CD14-positive monocyte (primary cell): ENCODE measurements at regions not wholly inside any gene's neighbourhood (a gene's known extent, or its start where the extent isn't known, plus 50 kb on each side); places are given as distances from the start of the nearest gene placed in this dataset.

Experiments
- DNase-seq, 3 donors: peaks; one replicate each; pipeline ENCODE4 v3.0.0-alpha.2; 2011 to 2022
- H2AFZ ChIP-seq: 2 replicates; pipeline ENCODE4 v1.6.0; 2012; ENCODE audit warnings: mild to moderate bottlenecking, low read depth, low read length, inconsistent platforms; ENCODE audit not compliant: insufficient read depth, poor library complexity, severe bottlenecking
- H3K27ac ChIP-seq, 2 donors: 1 replicate in 1 of 2; 2 replicates in 1 of 2; pipeline ENCODE4 v1.5.1; 2012 to 2013; ENCODE audit warnings: low read length in 2 of 2, control low read depth in 1 of 2, inconsistent platforms in 1 of 2, low read depth in 1 of 2, mild to moderate bottlenecking in 1 of 2
- H3K27me3 ChIP-seq, 2 donors: one replicate each; pipeline versions ENCODE4 v1.6.0 to v1.6.1; 2011 to 2013; ENCODE audit warnings: low read length in 2 of 2; ENCODE audit not compliant: control insufficient read depth in 2 of 2, insufficient read depth in 2 of 2
- H3K36me3 ChIP-seq, 2 donors: replicated peaks in 1 of 2; 1 replicate in 1 of 2; 2 replicates in 1 of 2; pipeline versions ENCODE4 v1.5.1 to v1.6.1; 2012 to 2013; ENCODE audit warnings: low read length in 2 of 2, control low read depth in 1 of 2, inconsistent platforms in 1 of 2, mild to moderate bottlenecking in 1 of 2; ENCODE audit not compliant: insufficient read depth in 2 of 2, control insufficient read depth in 1 of 2
- H3K4me1 ChIP-seq, 2 donors: 1 replicate in 1 of 2; 2 replicates in 1 of 2; pipeline versions ENCODE4 v1.5.1 to v1.6.1; 2012 to 2013; ENCODE audit warnings: low read length in 2 of 2, control low read depth in 1 of 2, inconsistent platforms in 1 of 2, mild to moderate bottlenecking in 1 of 2, moderate library complexity in 1 of 2; ENCODE audit not compliant: insufficient read depth in 2 of 2, control insufficient read depth in 1 of 2
- H3K4me2 ChIP-seq: replicated peaks from 2 replicates; pipeline ENCODE3; 2012; ENCODE audit warnings: low read length, moderate library complexity, mild to moderate bottlenecking; ENCODE audit not compliant: poor library complexity, severe bottlenecking; ENCODE audit errors: extremely low read depth
- H3K4me3 ChIP-seq, 3 experiments: fragments of 200-600 bp in 1 of 3; sonication (generic) in 1 of 3; replicated peaks in 1 of 3; 1 replicate in 2 of 3; 2 replicates in 1 of 3; pipeline ENCODE4 v1.5.1; 2011 to 2013; ENCODE audit warnings: low read length in 3 of 3, mild to moderate bottlenecking in 3 of 3, control low read depth in 2 of 3, low read depth in 2 of 3, inconsistent platforms in 1 of 3, moderate library complexity in 1 of 3
- H3K79me2 ChIP-seq: 2 replicates; pipeline ENCODE4 v1.6.0; 2012; ENCODE audit warnings: mild to moderate bottlenecking, control low read depth, inconsistent platforms, low read length, moderate library complexity; ENCODE audit not compliant: insufficient read depth
- H3K9ac ChIP-seq: 2 replicates; pipeline ENCODE4 v1.6.0; 2017; ENCODE audit warnings: low read length, mild to moderate bottlenecking; ENCODE audit not compliant: insufficient read depth, poor library complexity, severe bottlenecking
- H3K9me3 ChIP-seq, 2 donors: replicated peaks in 1 of 2; 1 replicate in 1 of 2; 2 replicates in 1 of 2; pipeline versions ENCODE4 v1.5.1 to v1.6.1; 2012 to 2013; ENCODE audit warnings: low read length in 2 of 2, control low read depth in 1 of 2; ENCODE audit not compliant: control insufficient read depth in 1 of 2, insufficient read depth in 1 of 2
- H4K20me1 ChIP-seq: 2 replicates; pipeline ENCODE4 v1.6.0; 2012; ENCODE audit warnings: mild to moderate bottlenecking, low read length, control low read depth, moderate library complexity; ENCODE audit not compliant: insufficient read depth
- H3K27ac Mint-ChIP-seq, 7 donors: one replicate each; pipeline ENCODE4 v1.8.0; 2020; ENCODE audit warnings: mild to moderate bottlenecking in 7 of 7, mixed read lengths in 7 of 7, moderate library complexity in 6 of 7, inconsistent platforms in 2 of 7
- H3K27me3 Mint-ChIP-seq, 3 donors: one replicate each; pipeline ENCODE4 v1.8.0; 2021 to 2022; ENCODE audit warnings: low read depth in 3 of 3, mild to moderate bottlenecking in 3 of 3, mixed read lengths in 3 of 3, moderate library complexity in 3 of 3, inconsistent platforms in 1 of 3
- H3K36me3 Mint-ChIP-seq, 2 donors: one replicate each; pipeline ENCODE4 v1.8.0; 2020; ENCODE audit warnings: mixed read lengths in 2 of 2, inconsistent platforms in 1 of 2, mild to moderate bottlenecking in 1 of 2
- H3K4me1 Mint-ChIP-seq: one replicate; pipeline ENCODE4 v1.8.0; 2020; ENCODE audit warnings: mild to moderate bottlenecking, mixed read lengths
- H3K4me3 Mint-ChIP-seq, 2 donors: one replicate each; pipeline ENCODE4 v1.8.0; 2020; ENCODE audit warnings: mild to moderate bottlenecking in 2 of 2, mixed read lengths in 2 of 2, moderate library complexity in 1 of 2
- H3K9me3 Mint-ChIP-seq, 7 donors: one replicate each; pipeline ENCODE4 v1.8.0; 2020 to 2022; ENCODE audit warnings: mixed read lengths in 7 of 7, mild to moderate bottlenecking in 6 of 7, moderate library complexity in 6 of 7, inconsistent platforms in 2 of 7
- WGBS: methylation state at CpG from one replicate; pipeline ENCODE4 v1.1.5; 2013; ENCODE audit warnings: missing lambda C conversion rate; ENCODE audit not compliant: insufficient coverage; 5-methylcytosine and 5-hydroxymethylcytosine counted together
- intact Hi-C, 2 donors: fragments of 100-400 bp; cut with micrococcal nuclease; formaldehyde crosslinking; loops; one replicate each; pipeline versions ENCODE4 v1.15.0 to v1.15.1; 2023
- TF ChIP-seq, protein P1 (sequence below): fragments of 200-600 bp; IDR thresholded peaks from one replicate; pipeline ENCODE4 v1.8.0; 2022; ENCODE audit warnings: antibody characterized with exemption, mild to moderate bottlenecking

DNA sequence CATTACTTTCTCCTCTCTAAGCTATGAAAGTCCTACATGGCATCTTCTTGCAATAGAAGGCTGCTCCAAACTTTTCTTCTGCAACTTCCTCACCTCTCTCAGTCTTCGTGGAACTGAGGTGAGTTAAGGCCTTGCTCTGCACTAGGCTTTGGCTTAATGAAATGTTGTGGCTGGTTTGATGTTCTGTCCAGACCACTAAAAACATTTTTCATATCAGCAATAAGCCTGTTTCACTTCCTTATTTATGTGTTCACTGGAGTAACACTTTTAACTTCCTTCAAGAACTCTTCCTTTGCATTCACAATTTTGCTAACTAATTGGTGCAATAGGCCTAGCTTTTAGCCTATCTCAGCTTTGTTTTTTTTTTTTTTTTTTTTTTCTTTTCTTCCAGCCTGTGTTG is 335.3 kb upstream of the NECTIN3 start:
- Mint-ChIP-seq H3K4me1 (peaks cover 3% of the 10 kb centered on the region), H3K4me3 (no peak overlapping the region), H3K27ac (peak overlapping the region in 1 of 7 donors; percentile 30), H3K36me3 (no peaks in the 10 kb centered on the region), H3K9me3 (peaks cover 0 to 8% (median 2%) of the 10 kb centered on the region in 7 donors), H3K27me3 (peaks cover 0 to 1% (median 0%) of the 10 kb centered on the region in 3 donors)
- no peaks in the 10 kb centered on the region for H3K9me3 ChIP-seq
- no peak overlapping the region for H2AFZ ChIP-seq
- H3K4me3 ChIP-seq: no peak overlapping the region
- TF ChIP-seq, protein P1, sequence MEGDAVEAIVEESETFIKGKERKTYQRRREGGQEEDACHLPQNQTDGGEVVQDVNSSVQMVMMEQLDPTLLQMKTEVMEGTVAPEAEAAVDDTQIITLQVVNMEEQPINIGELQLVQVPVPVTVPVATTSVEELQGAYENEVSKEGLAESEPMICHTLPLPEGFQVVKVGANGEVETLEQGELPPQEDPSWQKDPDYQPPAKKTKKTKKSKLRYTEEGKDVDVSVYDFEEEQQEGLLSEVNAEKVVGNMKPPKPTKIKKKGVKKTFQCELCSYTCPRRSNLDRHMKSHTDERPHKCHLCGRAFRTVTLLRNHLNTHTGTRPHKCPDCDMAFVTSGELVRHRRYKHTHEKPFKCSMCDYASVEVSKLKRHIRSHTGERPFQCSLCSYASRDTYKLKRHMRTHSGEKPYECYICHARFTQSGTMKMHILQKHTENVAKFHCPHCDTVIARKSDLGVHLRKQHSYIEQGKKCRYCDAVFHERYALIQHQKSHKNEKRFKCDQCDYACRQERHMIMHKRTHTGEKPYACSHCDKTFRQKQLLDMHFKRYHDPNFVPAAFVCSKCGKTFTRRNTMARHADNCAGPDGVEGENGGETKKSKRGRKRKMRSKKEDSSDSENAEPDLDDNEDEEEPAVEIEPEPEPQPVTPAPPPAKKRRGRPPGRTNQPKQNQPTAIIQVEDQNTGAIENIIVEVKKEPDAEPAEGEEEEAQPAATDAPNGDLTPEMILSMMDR: no peak
- H3K79me2 ChIP-seq: no peaks in the 10 kb centered on the region
- DNase-seq: no peak
- H3K36me3 ChIP-seq: no peaks in the 10 kb centered on the region
- no peak overlapping the region for H3K9ac ChIP-seq
- H3K27ac ChIP-seq: no peak overlapping the region
- WGBS: no CpG with 5 or more reads among the region's 1 CpG
- H4K20me1 ChIP-seq: no peaks in the 10 kb centered on the region
- H3K27me3 ChIP-seq: no peaks in the 10 kb centered on the region
- H3K4me2 ChIP-seq: no peak overlapping the region
- intact Hi-C loops: no loop called here
- no peaks in the 10 kb centered on the region for H3K4me1 ChIP-seq

DNA sequence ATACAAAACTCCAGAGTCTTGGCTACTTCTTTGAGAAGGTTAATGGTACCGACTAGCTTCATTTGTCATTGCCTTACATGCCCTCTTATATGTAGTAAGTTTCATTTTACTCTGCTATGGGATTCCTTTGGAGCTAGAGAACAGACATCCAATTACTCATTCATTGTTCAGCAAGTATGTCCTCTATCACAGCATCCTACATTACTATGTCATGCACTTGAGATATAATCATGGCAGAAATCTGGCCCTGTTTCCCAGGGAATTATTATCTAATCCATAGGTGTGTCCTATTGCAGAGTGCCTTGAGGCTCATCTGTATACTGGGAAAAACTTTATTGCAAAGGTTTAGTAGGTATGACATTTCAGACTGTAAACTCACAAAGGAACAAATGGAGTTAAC is 333.1 kb upstream of the NECTIN3 start:
- intact Hi-C loops: no loop called here
- H3K36me3 ChIP-seq: no peaks in the 10 kb centered on the region
- Mint-ChIP-seq H3K27ac (no peak overlapping the region), H3K4me3 (no peak overlapping the region), H3K36me3 (no peaks in the 10 kb centered on the region), H3K27me3 (peaks cover 0 to 1% (median 0%) of the 10 kb centered on the region in 3 donors), H3K4me1 (peaks cover 3% of the 10 kb centered on the region), H3K9me3 (peaks cover 0 to 8% (median 2%) of the 10 kb centered on the region in 7 donors)
- no peak overlapping the region for H2AFZ ChIP-seq
- no peak overlapping the region for H3K9ac ChIP-seq
- no peaks in the 10 kb centered on the region for H3K79me2 ChIP-seq
- H4K20me1 ChIP-seq: no peaks in the 10 kb centered on the region
- DNase-seq: no peak
- no peaks in the 10 kb centered on the region for H3K9me3 ChIP-seq
- TF ChIP-seq, protein P1: no peak
- H3K4me3 ChIP-seq: no peak overlapping the region
- no peaks in the 10 kb centered on the region for H3K27me3 ChIP-seq
- no peaks in the 10 kb centered on the region for H3K4me1 ChIP-seq
- no peak overlapping the region for H3K4me2 ChIP-seq
- WGBS: no CpG with 5 or more reads among the region's 1 CpG
- no peak overlapping the region for H3K27ac ChIP-seq
